ENCODE measurements at regions not wholly inside any gene's neighbourhood (a gene's known extent, or its start where the extent isn't known, plus 50 kb on each side); places are given as distances from the start of the nearest gene placed in this dataset.
A peak's percentile ranks its signal among the peaks of the same experiment; 100 is the strongest.

DNA sequence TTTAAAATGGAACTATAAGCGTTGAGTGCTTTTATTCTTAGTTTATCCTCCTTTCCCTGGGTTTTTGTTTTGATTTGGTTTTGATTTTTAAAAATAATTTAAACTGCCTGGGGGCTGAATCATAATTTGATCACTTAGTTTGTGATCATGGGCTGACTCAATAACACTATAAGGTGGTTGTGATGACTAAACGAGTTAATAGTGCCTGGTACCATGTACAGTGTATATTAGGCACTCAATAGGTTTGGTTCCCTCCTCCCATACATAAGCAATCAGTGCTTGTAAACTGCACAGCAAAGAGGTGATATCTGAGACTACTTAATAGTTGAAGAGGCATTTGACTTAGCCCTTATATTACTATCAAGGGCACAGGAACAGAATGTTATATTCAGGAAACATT, 200.9 kb upstream of the RFC3 start:
- Histone ChIP-seq H3K4me3 (ENCODE audit: low read length) (no peak overlapping the region), H3K4me1 (ENCODE audit: insufficient read depth, low read length) (peaks cover 6% of the 10 kb centered on the region; the same call in 1 of the 2 replicates), H3K36me3 (ENCODE audit: insufficient read depth, low read depth, low read length) (no peaks in the 10 kb centered on the region), H3K9me3 (ENCODE audit: insufficient read depth, low read depth, low read length) (no peaks in the 10 kb centered on the region), H3K27me3 (ENCODE audit: insufficient read depth, low read length) (no peaks in the 10 kb centered on the region), H3K27ac (ENCODE audit: low read length) (no peak overlapping the region), H3K9ac (ENCODE audit: low read depth, low read length) (no peak overlapping the region)

- Histone ChIP-seq H3K36me3 (ENCODE audit: insufficient read depth, low read depth, low read length) (no peaks in the 10 kb centered on the region), H3K27me3 (ENCODE audit: insufficient read depth, low read length) (no peaks in the 10 kb centered on the region), H3K4me1 (ENCODE audit: insufficient read depth, low read length) (no peaks in the 10 kb centered on the region), H3K9me3 (ENCODE audit: insufficient read depth, low read depth, low read length) (no peaks in the 10 kb centered on the region), H3K9ac (ENCODE audit: low read depth, low read length) (no peak overlapping the region), H3K27ac (ENCODE audit: low read length) (no peak overlapping the region), H3K4me3 (ENCODE audit: low read length) (no peak overlapping the region)
Observed at GRCh38 chr13:33624253-33624652, 193.7 kb upstream of the RFC3 start.

DNA sequence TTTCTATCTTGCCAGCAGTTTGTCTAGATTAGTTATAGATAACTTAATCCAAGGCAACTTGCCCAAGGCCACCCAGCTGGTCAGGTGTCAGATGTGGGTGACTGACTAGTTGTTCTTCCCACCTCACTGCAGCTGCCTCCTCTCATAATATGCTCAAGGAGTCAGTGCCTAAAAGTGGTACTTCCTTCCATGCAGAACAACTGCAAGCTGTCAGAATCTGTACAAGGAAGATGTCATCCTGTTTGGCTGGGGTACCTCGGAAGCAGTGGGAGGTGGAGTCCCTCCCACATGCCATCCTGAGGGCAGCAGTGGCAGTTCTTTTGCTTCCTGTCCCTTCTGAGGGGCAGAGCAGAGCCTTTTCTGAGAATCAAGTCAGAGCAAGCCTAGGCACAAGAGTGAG, 193.2 kb upstream of the RFC3 start:
- Histone ChIP-seq H3K9me3 (ENCODE audit: insufficient read depth, low read depth, low read length) (no peaks in the 10 kb centered on the region), H3K4me3 (ENCODE audit: low read length) (no peak overlapping the region), H3K27me3 (ENCODE audit: insufficient read depth, low read length) (no peaks in the 10 kb centered on the region), H3K9ac (ENCODE audit: low read depth, low read length) (no peak overlapping the region), H3K36me3 (ENCODE audit: insufficient read depth, low read depth, low read length) (no peaks in the 10 kb centered on the region), H3K4me1 (ENCODE audit: insufficient read depth, low read length) (no peaks in the 10 kb centered on the region), H3K27ac (ENCODE audit: low read length) (no peak overlapping the region)

- no peak overlapping the region for H3K9ac ChIP-seq (ENCODE audit: low read depth, low read length)
- no peak overlapping the region for H3K4me3 ChIP-seq (ENCODE audit: low read length)
- H3K27ac ChIP-seq (ENCODE audit: low read length) = no peak overlapping the region
- H3K9me3 ChIP-seq (ENCODE audit: insufficient read depth, low read depth, low read length) = no peaks in the 10 kb centered on the region
- no peaks in the 10 kb centered on the region for H3K36me3 ChIP-seq (ENCODE audit: insufficient read depth, low read depth, low read length)
- no peaks in the 10 kb centered on the region for H3K4me1 ChIP-seq (ENCODE audit: insufficient read depth, low read length)
- no peaks in the 10 kb centered on the region for H3K27me3 ChIP-seq (ENCODE audit: insufficient read depth, low read length)
Observed at GRCh38 chr13:33626407-33626806, 191.5 kb upstream of the RFC3 start.

DNA sequence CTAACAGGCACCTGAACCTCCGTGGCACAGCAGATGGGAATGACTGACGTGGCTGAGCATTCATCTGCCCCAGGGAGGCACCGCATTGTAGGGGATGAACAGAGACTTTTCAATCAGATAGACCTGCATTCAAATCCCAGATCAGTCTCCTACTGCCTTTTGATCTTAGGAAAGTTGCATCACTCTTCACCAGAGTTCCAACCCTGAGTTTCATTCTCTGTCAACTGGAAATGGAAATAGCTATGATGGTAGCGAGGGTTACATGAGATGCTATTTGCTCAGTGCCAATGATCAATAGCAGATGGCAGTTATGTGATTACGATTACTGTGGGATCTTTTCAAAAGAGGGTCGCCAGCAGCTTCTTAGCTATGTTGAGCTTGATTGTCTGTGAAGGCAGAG, 189.3 kb upstream of the RFC3 start:
- H3K27ac ChIP-seq (ENCODE audit: low read length) = no peak overlapping the region
- no peaks in the 10 kb centered on the region for H3K27me3 ChIP-seq (ENCODE audit: insufficient read depth, low read length)

DNA sequence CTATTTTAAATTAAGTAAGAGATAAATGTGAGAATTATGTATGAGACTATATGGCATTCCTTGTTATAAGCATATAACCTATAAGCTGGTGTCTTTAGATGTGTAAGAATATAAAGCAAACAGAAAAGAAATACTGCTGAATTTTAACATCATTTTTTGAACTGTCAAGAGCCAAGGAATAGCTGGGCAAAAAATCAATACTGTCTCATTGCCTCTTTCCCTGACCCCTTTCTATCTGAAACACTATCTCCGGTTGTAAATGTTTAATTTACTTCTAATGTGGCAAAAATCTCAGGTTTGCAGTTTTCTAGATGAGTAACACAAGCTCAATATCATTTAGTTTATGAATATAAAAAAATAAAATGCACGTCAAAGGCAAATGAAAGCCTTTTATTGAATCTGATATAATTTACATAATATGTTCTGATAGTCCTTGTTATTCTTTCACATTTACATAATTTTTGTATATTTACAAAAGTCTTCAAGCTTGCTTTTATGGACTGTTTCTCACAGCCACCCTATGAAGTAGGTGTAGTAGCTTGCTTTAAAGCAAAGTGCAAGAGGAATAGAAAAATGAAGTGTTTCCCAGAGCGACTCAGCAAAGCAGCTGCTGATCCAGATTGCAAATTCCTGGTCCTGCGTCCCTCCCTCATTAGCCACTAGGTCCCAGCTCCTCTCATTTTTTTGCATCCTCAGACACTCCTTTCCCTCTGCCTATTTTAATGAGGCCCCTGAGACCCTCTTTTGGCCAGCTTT, 188.2 kb upstream of the RFC3 start:
- no peaks in the 10 kb centered on the region for H3K36me3 ChIP-seq (ENCODE audit: insufficient read depth, low read depth, low read length)
- no peak overlapping the region for H3K27ac ChIP-seq (ENCODE audit: low read length)
- H3K4me1 ChIP-seq (ENCODE audit: insufficient read depth, low read length) = no peaks in the 10 kb centered on the region
- no peaks in the 10 kb centered on the region for H3K9me3 ChIP-seq (ENCODE audit: insufficient read depth, low read depth, low read length)
- H3K27me3 ChIP-seq (ENCODE audit: insufficient read depth, low read length) = no peaks in the 10 kb centered on the region
- no peak overlapping the region for H3K4me3 ChIP-seq (ENCODE audit: low read length)
- H3K9ac ChIP-seq (ENCODE audit: low read depth, low read length) = no peak overlapping the region

More for the DNA sequence above, 189.3 kb upstream of the RFC3 start:
- no peak overlapping the region for H3K9ac ChIP-seq (ENCODE audit: low read depth, low read length)
- no peaks in the 10 kb centered on the region for H3K9me3 ChIP-seq (ENCODE audit: insufficient read depth, low read depth, low read length)
- H3K4me1 ChIP-seq (ENCODE audit: insufficient read depth, low read length) = no peaks in the 10 kb centered on the region
- H3K4me3 ChIP-seq (ENCODE audit: low read length) = no peak overlapping the region
- no peaks in the 10 kb centered on the region for H3K36me3 ChIP-seq (ENCODE audit: insufficient read depth, low read depth, low read length)

DNA sequence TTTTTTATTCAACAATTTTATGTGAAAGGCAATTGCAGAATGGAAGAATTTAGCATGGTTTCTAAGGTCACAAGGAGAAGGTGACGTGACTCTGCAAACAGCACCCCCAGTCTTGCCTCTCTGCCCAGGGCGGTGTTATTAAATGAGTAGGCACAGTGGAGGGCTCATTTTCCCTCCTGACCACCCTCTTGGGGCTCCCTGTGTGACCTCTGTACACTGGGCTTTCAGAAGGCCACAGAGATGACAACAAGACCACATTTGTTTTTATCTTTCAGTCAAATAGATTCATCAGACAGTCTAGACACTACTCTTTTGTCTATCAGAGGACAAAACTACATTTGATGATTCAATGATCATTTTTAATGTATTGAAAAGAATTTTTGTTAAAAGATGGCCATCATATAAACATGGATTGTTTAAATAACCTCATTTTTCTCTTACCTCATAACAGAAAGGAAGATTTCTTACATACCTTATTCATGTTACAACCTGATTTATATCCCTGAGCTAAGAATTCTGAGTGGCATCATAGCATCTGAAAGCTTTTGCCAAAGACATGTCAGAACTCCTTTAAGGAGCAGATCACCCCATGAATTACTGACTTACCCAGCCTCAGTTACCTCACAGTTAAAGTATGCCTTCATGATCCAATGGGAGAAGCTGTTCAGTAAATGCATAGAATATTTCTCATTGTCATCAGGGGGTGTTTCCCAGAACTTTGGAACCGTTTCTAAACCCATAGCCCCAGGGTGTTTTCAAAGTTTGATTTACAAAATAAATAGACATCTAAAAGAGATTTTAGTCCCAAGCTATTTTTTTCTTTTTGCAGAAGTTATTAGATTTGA, 184.0 kb upstream of the RFC3 start:
- no peaks in the 10 kb centered on the region for H3K36me3 ChIP-seq (ENCODE audit: insufficient read depth, low read depth, low read length)
- H3K27ac ChIP-seq (ENCODE audit: low read length) = no peak overlapping the region
- H3K9me3 ChIP-seq (ENCODE audit: insufficient read depth, low read depth, low read length) = no peaks in the 10 kb centered on the region
- H3K9ac ChIP-seq (ENCODE audit: low read depth, low read length) = no peak overlapping the region
- H3K4me1 ChIP-seq (ENCODE audit: insufficient read depth, low read length) = peaks cover 18% of the 10 kb centered on the region
- H3K4me3 ChIP-seq (ENCODE audit: low read length) = no peak overlapping the region
- no peaks in the 10 kb centered on the region for H3K27me3 ChIP-seq (ENCODE audit: insufficient read depth, low read length)

DNA sequence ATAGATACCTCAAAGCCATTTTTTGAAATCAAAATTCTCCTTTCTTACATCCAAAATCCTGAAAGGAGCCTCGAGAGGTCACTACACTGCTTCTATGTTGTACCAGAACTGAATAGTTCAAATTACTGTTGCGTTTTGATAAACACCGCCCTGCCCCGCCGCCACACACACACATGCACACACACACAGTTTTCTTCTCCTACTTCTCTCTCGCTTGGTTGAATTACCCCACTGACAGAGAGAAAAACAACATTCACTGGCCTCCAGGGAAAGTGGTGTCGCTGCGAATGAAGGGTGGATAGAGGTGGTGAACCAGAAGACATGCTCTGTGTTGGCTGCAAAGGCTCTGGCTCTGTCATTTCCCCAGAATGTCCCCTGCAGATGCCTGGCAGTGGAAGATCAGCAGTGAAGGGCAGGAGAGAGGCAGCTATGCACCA, 183.4 kb upstream of the RFC3 start:
- Histone ChIP-seq H3K9ac (ENCODE audit: low read depth, low read length) (no peak overlapping the region), H3K36me3 (ENCODE audit: insufficient read depth, low read depth, low read length) (no peaks in the 10 kb centered on the region), H3K27ac (ENCODE audit: low read length) (no peak overlapping the region)

DNA sequence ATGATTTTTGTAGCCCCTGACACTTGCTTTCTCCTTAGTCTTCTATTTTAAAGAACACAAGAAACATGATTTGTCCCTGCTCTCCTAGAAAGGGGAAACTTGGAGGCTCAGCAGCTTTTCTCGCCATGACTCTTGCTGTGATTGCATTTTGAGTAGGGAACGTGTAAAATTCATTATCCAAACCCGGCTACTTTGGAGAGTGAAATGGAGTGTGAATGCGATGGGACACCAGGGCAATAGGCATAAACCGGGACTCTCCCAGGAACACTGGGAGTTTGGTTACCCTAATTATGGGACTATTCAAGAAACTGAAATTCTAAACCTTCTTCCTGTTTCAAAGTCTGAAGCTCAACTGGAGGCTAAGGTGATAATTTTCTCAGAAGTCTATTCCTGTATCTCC, 181.7 kb upstream of the RFC3 start:
- Histone ChIP-seq H3K4me3 (ENCODE audit: low read length) (no peak overlapping the region), H3K36me3 (ENCODE audit: insufficient read depth, low read depth, low read length) (no peaks in the 10 kb centered on the region), H3K9ac (ENCODE audit: low read depth, low read length) (no peak overlapping the region), H3K9me3 (ENCODE audit: insufficient read depth, low read depth, low read length) (no peaks in the 10 kb centered on the region), H3K4me1 (ENCODE audit: insufficient read depth, low read length) (peaks cover 36% of the 10 kb centered on the region), H3K27ac (ENCODE audit: low read length) (no peak overlapping the region), H3K27me3 (ENCODE audit: insufficient read depth, low read length) (no peaks in the 10 kb centered on the region)

More for the DNA sequence above, 183.4 kb upstream of the RFC3 start:
- no peak overlapping the region for H3K4me3 ChIP-seq (ENCODE audit: low read length)
- no peaks in the 10 kb centered on the region for H3K27me3 ChIP-seq (ENCODE audit: insufficient read depth, low read length)
- H3K4me1 ChIP-seq (ENCODE audit: insufficient read depth, low read length) = peaks cover 24% of the 10 kb centered on the region
- H3K9me3 ChIP-seq (ENCODE audit: insufficient read depth, low read depth, low read length) = no peaks in the 10 kb centered on the region

DNA sequence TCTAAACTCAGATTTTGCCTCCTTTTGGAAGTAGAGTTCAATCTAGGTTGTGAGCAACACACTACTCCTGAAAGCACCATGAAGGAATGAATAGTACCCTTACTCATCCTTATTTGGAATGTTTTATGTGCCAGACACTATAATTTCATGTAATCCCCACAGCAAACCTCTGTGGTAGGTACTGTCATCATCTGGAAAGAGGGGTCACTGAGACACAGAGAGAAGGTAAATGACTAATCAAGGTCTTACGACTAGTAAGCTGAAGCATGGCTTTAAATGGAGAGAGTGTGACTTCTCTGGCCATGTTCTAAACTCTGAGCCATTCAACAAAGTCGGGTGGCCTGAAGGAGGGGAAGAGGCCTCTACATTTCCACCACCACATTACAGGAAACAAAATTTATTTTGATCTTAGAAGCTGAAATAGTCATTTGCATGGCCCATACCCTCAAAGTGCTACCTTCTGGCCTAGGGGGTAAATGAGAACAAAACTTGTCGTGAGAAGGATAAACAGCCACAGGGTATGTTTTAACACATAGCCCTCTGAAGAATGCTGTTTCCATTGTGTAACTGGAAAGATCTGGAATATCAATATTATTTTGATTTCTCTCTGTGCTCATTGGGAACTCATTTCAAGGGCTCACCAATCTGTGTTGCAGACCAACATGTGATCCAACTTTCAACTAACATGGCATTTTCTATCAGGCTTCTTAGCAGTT, 180.8 kb upstream of the RFC3 start:
- no peaks in the 10 kb centered on the region for H3K9me3 ChIP-seq (ENCODE audit: insufficient read depth, low read depth, low read length)
- H3K9ac ChIP-seq (ENCODE audit: low read depth, low read length) = no peak overlapping the region
- H3K27me3 ChIP-seq (ENCODE audit: insufficient read depth, low read length) = no peaks in the 10 kb centered on the region
- no peaks in the 10 kb centered on the region for H3K36me3 ChIP-seq (ENCODE audit: insufficient read depth, low read depth, low read length)
- peaks cover 41% of the 10 kb centered on the region for H3K4me1 ChIP-seq (ENCODE audit: insufficient read depth, low read length)
- H3K4me3 ChIP-seq (ENCODE audit: low read length) = no peak overlapping the region
- H3K27ac ChIP-seq (ENCODE audit: low read length) = no peak overlapping the region

- H3K4me3 ChIP-seq (ENCODE audit: low read length) = peak overlapping the region; percentile 30; the same call in 1 of the 2 replicates
- no peak overlapping the region for H3K27ac ChIP-seq (ENCODE audit: low read length)
- H3K27me3 ChIP-seq (ENCODE audit: insufficient read depth, low read length) = no peaks in the 10 kb centered on the region
- H3K4me1 ChIP-seq (ENCODE audit: insufficient read depth, low read length) = peaks cover 50% of the 10 kb centered on the region
- no peaks in the 10 kb centered on the region for H3K36me3 ChIP-seq (ENCODE audit: insufficient read depth, low read depth, low read length)
- no peak overlapping the region for H3K9ac ChIP-seq (ENCODE audit: low read depth, low read length)
- no peaks in the 10 kb centered on the region for H3K9me3 ChIP-seq (ENCODE audit: insufficient read depth, low read depth, low read length)
Observed at GRCh38 chr13:33637978-33638743, 179.8 kb upstream of the RFC3 start.
